T-helper 9 cell (primary cell): ENCODE measurements at regions not wholly inside any gene's neighbourhood (a gene's known extent, or its start where the extent isn't known, plus 50 kb on each side); places are given as distances from the start of the nearest gene placed in this dataset.

Source experiments
- DNase-seq: peaks from one replicate; pipeline ENCODE4 v3.0.0-alpha.2; 2020

- no peak for DNase-seq
Observed at GRCh38 chr10:124346831-124347230, 71.9 kb downstream of the OAT start.

- DNase-seq = no peak
Observed at GRCh38 chr10:124345521-124345920, 73.2 kb downstream of the OAT start.

- no peak for DNase-seq
Observed at GRCh38 chr10:124344931-124345330, 73.8 kb downstream of the OAT start.

GRCh38 chr10:124344266-124344590, 74.5 kb downstream of the OAT start:
- no peak for DNase-seq

- no peak for DNase-seq
Observed at GRCh38 chr10:124343351-124344265, 75.1 kb downstream of the OAT start.

- DNase-seq = no peak
Observed at GRCh38 chr10:124342821-124343170, 75.9 kb downstream of the OAT start.

GRCh38 chr10:124342136-124342820, 76.4 kb downstream of the OAT start:
- DNase-seq = no peak

- no peak for DNase-seq
Observed at GRCh38 chr10:124341768-124342135, 77.0 kb downstream of the OAT start.

GRCh38 chr10:124340033-124340760, 78.5 kb downstream of the OAT start:
- DNase-seq = no peak

GRCh38 chr10:124339119-124340032, 79.3 kb downstream of the OAT start:
- no peak for DNase-seq

GRCh38 chr10:124338276-124338925, 80.3 kb downstream of the OAT start:
- DNase-seq = no peak

GRCh38 chr10:124336186-124336585, 82.5 kb downstream of the OAT start:
- no peak for DNase-seq

GRCh38 chr10:124333931-124334330, 84.8 kb downstream of the OAT start:
- no peak for DNase-seq

GRCh38 chr10:124332426-124332825, 86.3 kb downstream of the OAT start:
- no peak for DNase-seq

- no peak for DNase-seq
Observed at GRCh38 chr10:124329941-124330340, 88.8 kb downstream of the OAT start.

- DNase-seq = no peak
Observed at GRCh38 chr10:124329362-124329761, 89.4 kb downstream of the OAT start.

GRCh38 chr10:124328477-124329220, 90.1 kb downstream of the OAT start:
- DNase-seq = no peak

- no peak for DNase-seq
Observed at GRCh38 chr10:124325998-124326636, 92.6 kb downstream of the OAT start.

- no peak for DNase-seq
Observed at GRCh38 chr10:124325633-124325914, 93.1 kb downstream of the OAT start.

- DNase-seq = no peak
Observed at GRCh38 chr10:124324856-124325632, 93.7 kb downstream of the OAT start.
